ENCODE measurements at regions not wholly inside any gene's neighbourhood (a gene's known extent, or its start where the extent isn't known, plus 50 kb on each side); places are given as distances from the start of the nearest gene placed in this dataset.

GRCh38 chr4:18815779-18816173 lies 794.2 kb upstream of the LCORL start:
- DNase-seq, result no peak

GRCh38 chr4:18815081-18815778 lies 793.7 kb upstream of the LCORL start:
- no peak for DNase-seq

GRCh38 chr4:18813771-18814170 lies 792.2 kb upstream of the LCORL start:
- DNase-seq, result no peak

- DNase-seq, result no peak
Measured at GRCh38 chr4:18813055-18813454, 791.5 kb upstream of the LCORL start.

GRCh38 chr4:18803781-18804180 lies 782.2 kb upstream of the LCORL start:
- DNase-seq, result no peak

GRCh38 chr4:18798123-18798522 lies 776.6 kb upstream of the LCORL start:
- DNase-seq, result no peak

GRCh38 chr4:18795794-18796193 lies 774.2 kb upstream of the LCORL start:
- no peak for DNase-seq

GRCh38 chr4:18777190-18777930 lies 755.8 kb upstream of the LCORL start:
- no peak for DNase-seq

GRCh38 chr4:18767921-18768320 lies 746.4 kb upstream of the LCORL start:
- DNase-seq, result no peak

GRCh38 chr4:18756671-18757070 lies 735.1 kb upstream of the LCORL start:
- no peak for DNase-seq

GRCh38 chr4:18754180-18754579 lies 732.6 kb upstream of the LCORL start:
- DNase-seq, result no peak

- DNase-seq, result no peak
Measured at GRCh38 chr4:18751083-18751482, 729.5 kb upstream of the LCORL start.

- DNase-seq, result peak; percentile 21
Measured at GRCh38 chr4:18749391-18749790, 727.8 kb upstream of the LCORL start.

- no peak for DNase-seq
Measured at GRCh38 chr4:18736551-18736950, 715.0 kb upstream of the LCORL start.

GRCh38 chr4:18735740-18736268 lies 714.2 kb upstream of the LCORL start:
- DNase-seq, result no peak

- peak; percentile 10 for DNase-seq
Measured at GRCh38 chr4:18734405-18734804, 712.9 kb upstream of the LCORL start.

GRCh38 chr4:18733961-18734360 lies 712.4 kb upstream of the LCORL start:
- DNase-seq, result peak; percentile 26

GRCh38 chr4:18722748-18723191 lies 701.2 kb upstream of the LCORL start:
- DNase-seq, result peak; percentile 4

GRCh38 chr4:18698119-18698883 lies 676.7 kb upstream of the LCORL start:
- no peak for DNase-seq

- DNase-seq, result no peak
Measured at GRCh38 chr4:18695733-18696527, 674.4 kb upstream of the LCORL start.

- no peak for DNase-seq
Measured at GRCh38 chr4:18691431-18692200, 670.1 kb upstream of the LCORL start.
